ENCODE measurements at regions not wholly inside any gene's neighbourhood (a gene's known extent, or its start where the extent isn't known, plus 50 kb on each side); places are given as distances from the start of the nearest gene placed in this dataset.

DNA sequence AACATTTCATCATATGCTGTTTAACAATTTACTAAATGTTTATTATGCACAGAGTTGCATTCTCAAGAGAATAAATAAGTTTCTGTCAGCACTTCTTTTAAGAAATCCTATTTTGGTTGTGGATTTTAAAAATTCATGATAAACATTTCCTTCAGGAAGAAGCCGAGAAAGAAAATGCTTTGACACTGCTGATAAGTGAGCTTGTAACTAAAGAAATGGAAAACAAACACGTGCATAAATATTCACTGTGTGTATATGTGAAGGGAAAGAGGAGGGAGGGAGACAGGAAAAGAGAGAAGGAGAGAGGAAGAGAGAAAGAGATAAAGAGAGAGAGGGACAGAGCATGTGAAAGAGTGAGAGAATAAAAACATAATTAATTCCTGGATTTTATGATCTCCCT lies 1165.0 kb downstream of the DIAPH3 start:
- no peaks in the 10 kb centered on the region for H3K36me3 ChIP-seq (replicated peaks in 1 of 2; ENCODE audit: control insufficient read depth in 1 of 2, insufficient read depth in 2 of 2, low read length in 2 of 2)
- H4K20me1 ChIP-seq (ENCODE audit: insufficient read depth, low read length), result no peaks in the 10 kb centered on the region
- intact Hi-C loops (cut with micrococcal nuclease; ENCODE audit: unreplicated experiment), result no loop called here
- in situ Hi-C loops (cut with HindIII; ENCODE audit: extremely low pct_ligation_motif_present, low pct_unique_long_range_greater_than_20kb), result no loop called here
- POLR2A ChIA-PET, result no interaction called here
- H2AFZ ChIP-seq (ENCODE audit: low read length), result no peak overlapping the region
- TF ChIP-seq, protein P1, sequence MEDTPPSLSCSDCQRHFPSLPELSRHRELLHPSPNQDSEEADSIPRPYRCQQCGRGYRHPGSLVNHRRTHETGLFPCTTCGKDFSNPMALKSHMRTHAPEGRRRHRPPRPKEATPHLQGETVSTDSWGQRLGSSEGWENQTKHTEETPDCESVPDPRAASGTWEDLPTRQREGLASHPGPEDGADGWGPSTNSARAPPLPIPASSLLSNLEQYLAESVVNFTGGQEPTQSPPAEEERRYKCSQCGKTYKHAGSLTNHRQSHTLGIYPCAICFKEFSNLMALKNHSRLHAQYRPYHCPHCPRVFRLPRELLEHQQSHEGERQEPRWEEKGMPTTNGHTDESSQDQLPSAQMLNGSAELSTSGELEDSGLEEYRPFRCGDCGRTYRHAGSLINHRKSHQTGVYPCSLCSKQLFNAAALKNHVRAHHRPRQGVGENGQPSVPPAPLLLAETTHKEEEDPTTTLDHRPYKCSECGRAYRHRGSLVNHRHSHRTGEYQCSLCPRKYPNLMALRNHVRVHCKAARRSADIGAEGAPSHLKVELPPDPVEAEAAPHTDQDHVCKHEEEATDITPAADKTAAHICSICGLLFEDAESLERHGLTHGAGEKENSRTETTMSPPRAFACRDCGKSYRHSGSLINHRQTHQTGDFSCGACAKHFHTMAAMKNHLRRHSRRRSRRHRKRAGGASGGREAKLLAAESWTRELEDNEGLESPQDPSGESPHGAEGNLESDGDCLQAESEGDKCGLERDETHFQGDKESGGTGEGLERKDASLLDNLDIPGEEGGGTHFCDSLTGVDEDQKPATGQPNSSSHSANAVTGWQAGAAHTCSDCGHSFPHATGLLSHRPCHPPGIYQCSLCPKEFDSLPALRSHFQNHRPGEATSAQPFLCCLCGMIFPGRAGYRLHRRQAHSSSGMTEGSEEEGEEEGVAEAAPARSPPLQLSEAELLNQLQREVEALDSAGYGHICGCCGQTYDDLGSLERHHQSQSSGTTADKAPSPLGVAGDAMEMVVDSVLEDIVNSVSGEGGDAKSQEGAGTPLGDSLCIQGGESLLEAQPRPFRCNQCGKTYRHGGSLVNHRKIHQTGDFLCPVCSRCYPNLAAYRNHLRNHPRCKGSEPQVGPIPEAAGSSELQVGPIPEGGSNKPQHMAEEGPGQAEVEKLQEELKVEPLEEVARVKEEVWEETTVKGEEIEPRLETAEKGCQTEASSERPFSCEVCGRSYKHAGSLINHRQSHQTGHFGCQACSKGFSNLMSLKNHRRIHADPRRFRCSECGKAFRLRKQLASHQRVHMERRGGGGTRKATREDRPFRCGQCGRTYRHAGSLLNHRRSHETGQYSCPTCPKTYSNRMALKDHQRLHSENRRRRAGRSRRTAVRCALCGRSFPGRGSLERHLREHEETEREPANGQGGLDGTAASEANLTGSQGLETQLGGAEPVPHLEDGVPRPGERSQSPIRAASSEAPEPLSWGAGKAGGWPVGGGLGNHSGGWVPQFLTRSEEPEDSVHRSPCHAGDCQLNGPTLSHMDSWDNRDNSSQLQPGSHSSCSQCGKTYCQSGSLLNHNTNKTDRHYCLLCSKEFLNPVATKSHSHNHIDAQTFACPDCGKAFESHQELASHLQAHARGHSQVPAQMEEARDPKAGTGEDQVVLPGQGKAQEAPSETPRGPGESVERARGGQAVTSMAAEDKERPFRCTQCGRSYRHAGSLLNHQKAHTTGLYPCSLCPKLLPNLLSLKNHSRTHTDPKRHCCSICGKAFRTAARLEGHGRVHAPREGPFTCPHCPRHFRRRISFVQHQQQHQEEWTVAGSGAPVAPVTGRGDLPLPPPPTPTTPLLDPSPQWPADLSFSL (CRISPR knock-in tag; IDR thresholded peaks at IDR 0.05), result no peak
- TF ChIP-seq ZNF543 (CRISPR knock-in tag; IDR thresholded peaks at IDR 0.05) (no peak), ZNF879 (CRISPR knock-in tag; IDR thresholded peaks at IDR 0.05) (no peak), ZFP90 (CRISPR knock-in tag; IDR thresholded peaks at IDR 0.05; ENCODE audit: borderline replicate concordance) (no peak)
- TF ChIP-seq, protein P2, sequence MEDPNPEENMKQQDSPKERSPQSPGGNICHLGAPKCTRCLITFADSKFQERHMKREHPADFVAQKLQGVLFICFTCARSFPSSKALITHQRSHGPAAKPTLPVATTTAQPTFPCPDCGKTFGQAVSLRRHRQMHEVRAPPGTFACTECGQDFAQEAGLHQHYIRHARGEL (CRISPR knock-in tag; IDR thresholded peaks at IDR 0.05), result no peak
- TF ChIP-seq, protein P3, sequence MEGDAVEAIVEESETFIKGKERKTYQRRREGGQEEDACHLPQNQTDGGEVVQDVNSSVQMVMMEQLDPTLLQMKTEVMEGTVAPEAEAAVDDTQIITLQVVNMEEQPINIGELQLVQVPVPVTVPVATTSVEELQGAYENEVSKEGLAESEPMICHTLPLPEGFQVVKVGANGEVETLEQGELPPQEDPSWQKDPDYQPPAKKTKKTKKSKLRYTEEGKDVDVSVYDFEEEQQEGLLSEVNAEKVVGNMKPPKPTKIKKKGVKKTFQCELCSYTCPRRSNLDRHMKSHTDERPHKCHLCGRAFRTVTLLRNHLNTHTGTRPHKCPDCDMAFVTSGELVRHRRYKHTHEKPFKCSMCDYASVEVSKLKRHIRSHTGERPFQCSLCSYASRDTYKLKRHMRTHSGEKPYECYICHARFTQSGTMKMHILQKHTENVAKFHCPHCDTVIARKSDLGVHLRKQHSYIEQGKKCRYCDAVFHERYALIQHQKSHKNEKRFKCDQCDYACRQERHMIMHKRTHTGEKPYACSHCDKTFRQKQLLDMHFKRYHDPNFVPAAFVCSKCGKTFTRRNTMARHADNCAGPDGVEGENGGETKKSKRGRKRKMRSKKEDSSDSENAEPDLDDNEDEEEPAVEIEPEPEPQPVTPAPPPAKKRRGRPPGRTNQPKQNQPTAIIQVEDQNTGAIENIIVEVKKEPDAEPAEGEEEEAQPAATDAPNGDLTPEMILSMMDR (CRISPR knock-in tag; IDR thresholded peaks at IDR 0.05), result no peak
- TF ChIP-seq, protein P4, sequence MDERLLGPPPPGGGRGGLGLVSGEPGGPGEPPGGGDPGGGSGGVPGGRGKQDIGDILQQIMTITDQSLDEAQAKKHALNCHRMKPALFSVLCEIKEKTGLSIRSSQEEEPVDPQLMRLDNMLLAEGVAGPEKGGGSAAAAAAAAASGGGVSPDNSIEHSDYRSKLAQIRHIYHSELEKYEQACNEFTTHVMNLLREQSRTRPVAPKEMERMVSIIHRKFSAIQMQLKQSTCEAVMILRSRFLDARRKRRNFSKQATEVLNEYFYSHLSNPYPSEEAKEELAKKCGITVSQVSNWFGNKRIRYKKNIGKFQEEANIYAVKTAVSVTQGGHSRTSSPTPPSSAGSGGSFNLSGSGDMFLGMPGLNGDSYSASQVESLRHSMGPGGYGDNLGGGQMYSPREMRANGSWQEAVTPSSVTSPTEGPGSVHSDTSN (CRISPR knock-in tag; IDR thresholded peaks at IDR 0.05), result no peak
- ATAC-seq (no peak), DNase-seq (ENCODE audit: low spot score) (no peak), FAIRE-seq (no peak)
- no peaks in the 10 kb centered on the region for H3K27me3 ChIP-seq (ENCODE audit: control insufficient read depth in 1 of 2, insufficient read depth in 2 of 2, low read length in 2 of 2)
- H3K9me3 ChIP-seq (ENCODE audit: low read length), result no peaks in the 10 kb centered on the region
- no peaks in the 10 kb centered on the region for H3K4me1 ChIP-seq (ENCODE audit: insufficient read depth, low read length)
- H3K9ac ChIP-seq (ENCODE audit: insufficient read depth, low read depth, low read length), result no peak overlapping the region
- CTCF ChIA-PET (ENCODE audit: low intra/inter-chr PET ratio, low total read pairs), result no interaction called here
- no TSS peak for BruUV-seq (replicated peaks)
- no peak overlapping the region for H3K4me2 ChIP-seq (ENCODE audit: low read depth, low read length)
- 0% methylated on average over 2 of the region's 2 CpGs for WGBS (ENCODE audit: low lambda C conversion rate)
- H3K4me3 ChIP-seq (replicated peaks in 1 of 3; ENCODE audit: insufficient read depth in 1 of 3, low read depth in 2 of 3, low read length in 3 of 3), result no peak overlapping the region
- H3K79me2 ChIP-seq (ENCODE audit: insufficient read depth, low read length), result no peaks in the 10 kb centered on the region
- no peak overlapping the region for H3K27ac ChIP-seq (ENCODE audit: extremely low read length, insufficient read depth, low read length)

Data from HepG2 (cell line).